ENCODE measurements at regions not wholly inside any gene's neighbourhood (a gene's known extent, or its start where the extent isn't known, plus 50 kb on each side); places are given as distances from the start of the nearest gene placed in this dataset.

DNA sequence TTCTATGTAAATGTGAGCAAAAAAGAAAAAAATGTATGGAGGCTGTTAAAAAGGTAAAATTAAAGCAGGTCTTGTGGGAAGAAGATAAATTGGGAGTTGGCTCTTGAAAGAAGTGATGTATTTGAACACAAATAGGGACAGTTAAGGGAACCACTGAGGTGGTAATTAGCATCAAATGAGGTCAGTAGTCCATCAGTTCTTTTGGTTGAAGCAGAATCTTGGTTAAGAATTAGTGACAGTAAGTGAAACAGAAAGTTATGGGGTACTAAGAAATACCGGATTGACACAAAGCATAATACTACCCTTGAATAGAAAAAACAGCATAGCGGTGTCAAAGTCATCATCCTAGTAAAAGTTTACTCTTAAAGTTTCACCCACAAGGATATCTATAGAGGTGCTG, 352.6 kb upstream of the VRK2 start (continued):
- TF ChIP-seq, protein P1, sequence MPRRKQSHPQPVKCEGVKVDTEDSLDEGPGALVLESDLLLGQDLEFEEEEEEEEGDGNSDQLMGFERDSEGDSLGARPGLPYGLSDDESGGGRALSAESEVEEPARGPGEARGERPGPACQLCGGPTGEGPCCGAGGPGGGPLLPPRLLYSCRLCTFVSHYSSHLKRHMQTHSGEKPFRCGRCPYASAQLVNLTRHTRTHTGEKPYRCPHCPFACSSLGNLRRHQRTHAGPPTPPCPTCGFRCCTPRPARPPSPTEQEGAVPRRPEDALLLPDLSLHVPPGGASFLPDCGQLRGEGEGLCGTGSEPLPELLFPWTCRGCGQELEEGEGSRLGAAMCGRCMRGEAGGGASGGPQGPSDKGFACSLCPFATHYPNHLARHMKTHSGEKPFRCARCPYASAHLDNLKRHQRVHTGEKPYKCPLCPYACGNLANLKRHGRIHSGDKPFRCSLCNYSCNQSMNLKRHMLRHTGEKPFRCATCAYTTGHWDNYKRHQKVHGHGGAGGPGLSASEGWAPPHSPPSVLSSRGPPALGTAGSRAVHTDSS (CRISPR knock-in tag; conservative IDR thresholded peaks at IDR 0.05) = no peak
- TF ChIP-seq DNMT1 (CRISPR knock-in tag; IDR thresholded peaks at IDR 0.05) = no peak

DNA sequence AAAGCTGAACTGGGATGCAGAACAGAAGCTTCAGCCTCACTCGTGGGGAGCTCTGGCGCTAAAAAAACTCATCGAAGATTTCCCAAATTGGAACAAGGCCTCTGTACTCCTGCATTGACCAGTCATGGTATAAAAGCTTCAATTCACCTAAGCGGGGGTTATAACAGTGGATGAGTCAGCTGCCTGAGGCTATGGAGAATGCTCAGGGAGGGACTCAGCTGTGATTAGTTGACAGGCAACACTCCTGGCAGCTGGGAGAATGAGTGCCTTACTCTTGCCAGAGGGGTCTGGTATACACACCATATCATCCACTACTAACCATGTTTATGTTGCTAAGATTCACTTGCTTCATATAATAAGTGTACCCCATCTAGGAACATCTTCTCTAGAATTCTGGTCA, 350.6 kb upstream of the VRK2 start:
- Histone ChIP-seq H3K36me3 (replicated peaks in 1 of 2; ENCODE audit: control insufficient read depth in 1 of 2, insufficient read depth in 2 of 2, low read length in 2 of 2) (no peaks in the 10 kb centered on the region), H3K79me2 (ENCODE audit: insufficient read depth, low read length) (no peaks in the 10 kb centered on the region), H3K4me2 (ENCODE audit: low read depth, low read length) (no peak overlapping the region), H3K4me3 (replicated peaks in 1 of 3; ENCODE audit: insufficient read depth in 1 of 3, low read depth in 2 of 3, low read length in 3 of 3) (no peak overlapping the region), H4K20me1 (ENCODE audit: insufficient read depth, low read length) (no peaks in the 10 kb centered on the region), H3K9ac (ENCODE audit: insufficient read depth, low read depth, low read length) (no peak overlapping the region), H3K4me1 (ENCODE audit: insufficient read depth, low read length) (no peaks in the 10 kb centered on the region), H3K9me3 (ENCODE audit: low read length) (no peaks in the 10 kb centered on the region), H3K27ac (ENCODE audit: extremely low read length, insufficient read depth, low read length) (no peak overlapping the region), H2AFZ (ENCODE audit: low read length) (no peak overlapping the region), H3K27me3 (ENCODE audit: control insufficient read depth in 1 of 2, insufficient read depth in 2 of 2, low read length in 2 of 2) (no peaks in the 10 kb centered on the region)
- ChIA-PET POLR2A (no interaction called here), CTCF (ENCODE audit: low intra/inter-chr PET ratio, low total read pairs) (no interaction called here)
- ATAC-seq (no peak), DNase-seq (ENCODE audit: low spot score) (no peak), FAIRE-seq (no peak)
- TF ChIP-seq PRPF4 (IDR thresholded peaks at IDR 0.05; ENCODE audit: low read depth, low read length, poor library complexity, severe bottlenecking) (no peak), GFI1 (CRISPR knock-in tag; IDR thresholded peaks at IDR 0.05; ENCODE audit: borderline replicate concordance) (no peak), ZC3H4 (CRISPR knock-in tag; IDR thresholded peaks at IDR 0.05; ENCODE audit: borderline replicate concordance) (no peak)
- TF ChIP-seq, protein P2, sequence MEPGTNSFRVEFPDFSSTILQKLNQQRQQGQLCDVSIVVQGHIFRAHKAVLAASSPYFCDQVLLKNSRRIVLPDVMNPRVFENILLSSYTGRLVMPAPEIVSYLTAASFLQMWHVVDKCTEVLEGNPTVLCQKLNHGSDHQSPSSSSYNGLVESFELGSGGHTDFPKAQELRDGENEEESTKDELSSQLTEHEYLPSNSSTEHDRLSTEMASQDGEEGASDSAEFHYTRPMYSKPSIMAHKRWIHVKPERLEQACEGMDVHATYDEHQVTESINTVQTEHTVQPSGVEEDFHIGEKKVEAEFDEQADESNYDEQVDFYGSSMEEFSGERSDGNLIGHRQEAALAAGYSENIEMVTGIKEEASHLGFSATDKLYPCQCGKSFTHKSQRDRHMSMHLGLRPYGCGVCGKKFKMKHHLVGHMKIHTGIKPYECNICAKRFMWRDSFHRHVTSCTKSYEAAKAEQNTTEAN (CRISPR knock-in tag; conservative IDR thresholded peaks at IDR 0.05) = no peak
- intact Hi-C loops (cut with micrococcal nuclease; ENCODE audit: unreplicated experiment) (no loop called here), in situ Hi-C loops (cut with HindIII; ENCODE audit: extremely low pct_ligation_motif_present, low pct_unique_long_range_greater_than_20kb) (no loop called here)
- WGBS (ENCODE audit: low lambda C conversion rate) = 12% methylated on average over 4 of the region's 4 CpGs
- no TSS peak for BruUV-seq (replicated peaks)
